Stimulated activated CD8-positive, alpha-beta memory T cell treated with anti-CD3 and anti-CD28 coated beads, Interleukin-12 subunit alpha, Interleukin-12 subunit beta, amount 100 ng/mL, for 24 hours (primary cell): ENCODE measurements at regions not wholly inside any gene's neighbourhood (a gene's known extent, or its start where the extent isn't known, plus 50 kb on each side); places are given as distances from the start of the nearest gene placed in this dataset.
"Not testable (repeated sequence)": the region's sequence is repeated elsewhere in the genome, so short reads cannot be mapped to it uniquely, and the experiment has no call there.

ENCODE experiments used
- DNase-seq: peaks from one replicate; pipeline ENCODE4 v3.0.0-alpha.2; 2020; ENCODE audit errors: extremely low read depth

- no peak for DNase-seq
Observed at GRCh38 chr1:193929374-193930033, 743.1 kb upstream of the B3GALT2 start.

GRCh38 chr1:193927550-193927949 lies 741.1 kb upstream of the B3GALT2 start:
- no peak for DNase-seq

GRCh38 chr1:193926956-193927355 lies 740.5 kb upstream of the B3GALT2 start:
- no peak for DNase-seq

- no peak for DNase-seq
Observed at GRCh38 chr1:193919827-193920226, 733.4 kb upstream of the B3GALT2 start.

GRCh38 chr1:193916452-193916851 lies 730.0 kb upstream of the B3GALT2 start:
- no peak for DNase-seq

GRCh38 chr1:193914871-193915270 lies 728.5 kb upstream of the B3GALT2 start:
- no peak for DNase-seq

- DNase-seq: no peak
Observed at GRCh38 chr1:193909406-193910082, 723.1 kb upstream of the B3GALT2 start.

- no peak for DNase-seq
Observed at GRCh38 chr1:193905288-193906085, 719.1 kb upstream of the B3GALT2 start.

- DNase-seq: no peak
Observed at GRCh38 chr1:193891788-193892187, 705.4 kb upstream of the B3GALT2 start.

- no peak for DNase-seq
Observed at GRCh38 chr1:193890935-193891334, 704.5 kb upstream of the B3GALT2 start.

- no peak for DNase-seq
Observed at GRCh38 chr1:193884848-193885558, 698.6 kb upstream of the B3GALT2 start.

- not testable (repeated sequence) for DNase-seq
Observed at GRCh38 chr1:193877920-193878319, 691.5 kb upstream of the B3GALT2 start.

- no peak for DNase-seq
Observed at GRCh38 chr1:193868425-193868824, 682.0 kb upstream of the B3GALT2 start.

GRCh38 chr1:193856261-193856660 lies 669.8 kb upstream of the B3GALT2 start:
- DNase-seq: no peak

GRCh38 chr1:193850745-193851144 lies 664.3 kb upstream of the B3GALT2 start:
- DNase-seq: no peak

- DNase-seq: no peak
Observed at GRCh38 chr1:193846876-193847604, 660.6 kb upstream of the B3GALT2 start.

GRCh38 chr1:193846411-193846810 lies 660.0 kb upstream of the B3GALT2 start:
- no peak for DNase-seq

GRCh38 chr1:193841857-193842256 lies 655.4 kb upstream of the B3GALT2 start:
- DNase-seq: no peak

GRCh38 chr1:193831465-193831864 lies 645.1 kb upstream of the B3GALT2 start:
- no peak for DNase-seq

GRCh38 chr1:193827516-193827915 lies 641.1 kb upstream of the B3GALT2 start:
- no peak for DNase-seq

GRCh38 chr1:193819376-193819775 lies 633.0 kb upstream of the B3GALT2 start:
- no peak for DNase-seq
